ENCODE measurements at regions not wholly inside any gene's neighbourhood (a gene's known extent, or its start where the extent isn't known, plus 50 kb on each side); places are given as distances from the start of the nearest gene placed in this dataset.

GRCh38 chr1:76713535-76713934, 153.7 kb upstream of the ST6GALNAC5 start:
- H3K4me1 ChIP-seq, result no peaks in the 10 kb centered on the region
- no peaks in the 10 kb centered on the region for H3K9me3 ChIP-seq
- no peak for DNase-seq
- TF ChIP-seq, protein P1, sequence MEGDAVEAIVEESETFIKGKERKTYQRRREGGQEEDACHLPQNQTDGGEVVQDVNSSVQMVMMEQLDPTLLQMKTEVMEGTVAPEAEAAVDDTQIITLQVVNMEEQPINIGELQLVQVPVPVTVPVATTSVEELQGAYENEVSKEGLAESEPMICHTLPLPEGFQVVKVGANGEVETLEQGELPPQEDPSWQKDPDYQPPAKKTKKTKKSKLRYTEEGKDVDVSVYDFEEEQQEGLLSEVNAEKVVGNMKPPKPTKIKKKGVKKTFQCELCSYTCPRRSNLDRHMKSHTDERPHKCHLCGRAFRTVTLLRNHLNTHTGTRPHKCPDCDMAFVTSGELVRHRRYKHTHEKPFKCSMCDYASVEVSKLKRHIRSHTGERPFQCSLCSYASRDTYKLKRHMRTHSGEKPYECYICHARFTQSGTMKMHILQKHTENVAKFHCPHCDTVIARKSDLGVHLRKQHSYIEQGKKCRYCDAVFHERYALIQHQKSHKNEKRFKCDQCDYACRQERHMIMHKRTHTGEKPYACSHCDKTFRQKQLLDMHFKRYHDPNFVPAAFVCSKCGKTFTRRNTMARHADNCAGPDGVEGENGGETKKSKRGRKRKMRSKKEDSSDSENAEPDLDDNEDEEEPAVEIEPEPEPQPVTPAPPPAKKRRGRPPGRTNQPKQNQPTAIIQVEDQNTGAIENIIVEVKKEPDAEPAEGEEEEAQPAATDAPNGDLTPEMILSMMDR (IDR thresholded peaks at IDR 0.05; ENCODE audit: low read depth, low read length), result no peak
- H3K36me3 ChIP-seq, result no peaks in the 10 kb centered on the region
- H3K4me3 ChIP-seq (ENCODE audit: low read depth, low read length), result no peak overlapping the region
- H3K27me3 ChIP-seq, result no peaks in the 10 kb centered on the region

DNA sequence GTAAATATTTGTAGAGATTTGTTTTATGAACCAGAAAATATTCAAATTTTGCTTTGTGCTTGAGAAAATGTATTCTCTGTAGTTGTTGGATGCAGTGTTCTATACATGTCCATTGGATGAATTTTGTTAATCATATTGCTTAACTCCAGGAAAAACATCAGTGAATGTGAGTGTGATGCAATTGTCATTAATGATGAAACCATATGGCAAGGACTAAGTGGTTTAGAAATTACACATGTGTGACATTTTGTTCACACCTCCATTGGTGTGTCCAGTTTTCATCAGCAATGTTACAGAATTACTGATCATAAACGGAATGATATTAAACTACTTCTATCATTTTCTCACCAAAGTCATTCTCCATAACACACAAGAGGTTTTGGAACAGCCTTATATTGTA, 151.8 kb upstream of the ST6GALNAC5 start:
- H3K27me3 ChIP-seq, result no peaks in the 10 kb centered on the region
- no peak for DNase-seq
- TF ChIP-seq, protein P1 (IDR thresholded peaks at IDR 0.05; ENCODE audit: low read depth, low read length), result no peak
- no peaks in the 10 kb centered on the region for H3K4me1 ChIP-seq
- no peaks in the 10 kb centered on the region for H3K36me3 ChIP-seq
- H3K9me3 ChIP-seq, result no peaks in the 10 kb centered on the region
- H3K4me3 ChIP-seq (ENCODE audit: low read depth, low read length), result no peak overlapping the region

DNA sequence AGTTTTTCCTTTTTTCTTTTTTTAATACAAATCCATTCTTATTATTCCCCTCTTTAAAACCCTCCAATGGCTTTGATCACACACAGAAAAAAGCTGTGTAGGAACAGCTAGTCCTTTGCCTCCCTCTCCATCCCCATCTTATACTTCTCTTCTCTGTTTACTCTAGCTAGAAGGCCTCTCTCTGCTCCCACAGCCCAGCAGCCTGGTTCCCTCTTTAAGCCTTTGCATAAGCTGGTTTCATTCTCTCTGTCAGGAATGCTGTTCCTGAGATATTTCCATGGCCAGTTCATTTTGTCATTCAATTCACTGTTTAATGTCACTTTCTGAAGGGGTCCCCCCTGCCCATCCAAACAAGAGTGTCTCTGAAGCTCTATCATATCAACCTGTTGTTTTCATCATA, 143.3 kb upstream of the ST6GALNAC5 start:
- no peaks in the 10 kb centered on the region for H3K9me3 ChIP-seq
- no peaks in the 10 kb centered on the region for H3K36me3 ChIP-seq
- no peaks in the 10 kb centered on the region for H3K4me1 ChIP-seq
- H3K4me3 ChIP-seq (ENCODE audit: low read depth, low read length), result no peak overlapping the region
- TF ChIP-seq, protein P1 (IDR thresholded peaks at IDR 0.05; ENCODE audit: low read depth, low read length), result no peak
- H3K27me3 ChIP-seq, result no peaks in the 10 kb centered on the region
- DNase-seq, result no peak

- DNase-seq, result no peak
- H3K36me3 ChIP-seq, result no peaks in the 10 kb centered on the region
- no peaks in the 10 kb centered on the region for H3K9me3 ChIP-seq
- no peaks in the 10 kb centered on the region for H3K27me3 ChIP-seq
- TF ChIP-seq, protein P1 (IDR thresholded peaks at IDR 0.05; ENCODE audit: low read depth, low read length), result no peak
- no peaks in the 10 kb centered on the region for H3K4me1 ChIP-seq
- no peak overlapping the region for H3K4me3 ChIP-seq (ENCODE audit: low read depth, low read length)
These were observed 142.5 kb upstream of the ST6GALNAC5 start for GRCh38 chr1:76724816-76725215.

DNA sequence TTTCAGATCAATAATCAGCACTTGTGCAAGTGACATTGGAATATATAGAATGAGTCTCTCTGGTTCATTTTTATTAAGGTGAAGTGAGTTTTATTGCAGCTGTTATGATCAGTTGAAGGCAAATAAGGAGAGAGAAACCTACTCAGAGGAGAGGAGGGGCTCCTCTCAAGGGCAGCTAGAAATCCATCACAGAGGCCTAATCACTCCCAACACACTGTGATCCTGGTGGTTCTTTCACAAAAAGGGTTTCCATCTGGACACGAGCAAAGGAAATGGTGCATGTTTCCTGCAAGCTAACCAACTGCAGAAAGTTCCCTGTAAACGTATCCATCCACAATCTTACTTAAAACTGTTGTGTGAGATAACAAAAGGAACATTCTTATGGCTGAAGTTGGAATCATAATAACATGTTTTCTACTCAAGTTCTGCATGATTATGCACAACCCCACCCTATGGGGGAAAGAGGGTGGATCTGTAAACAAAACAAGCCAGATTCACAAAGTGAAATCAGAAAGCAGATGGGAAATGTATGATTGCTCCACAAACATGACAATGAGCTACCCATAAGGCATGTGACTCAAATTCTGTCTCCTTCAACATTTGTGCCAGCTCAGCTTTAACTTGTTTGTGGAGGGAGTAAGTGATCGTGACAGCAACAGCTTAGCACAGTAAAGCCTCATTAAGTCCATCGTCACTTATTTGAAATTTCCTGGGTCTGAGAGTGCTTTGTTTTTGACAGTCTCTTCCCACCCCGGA, 141.2 kb upstream of the ST6GALNAC5 start:
- Histone ChIP-seq H3K27me3 (no peaks in the 10 kb centered on the region), H3K4me3 (ENCODE audit: low read depth, low read length) (no peak overlapping the region), H3K9me3 (no peaks in the 10 kb centered on the region), H3K36me3 (no peaks in the 10 kb centered on the region), H3K4me1 (no peaks in the 10 kb centered on the region)
- no peak for DNase-seq
- TF ChIP-seq, protein P1 (IDR thresholded peaks at IDR 0.05; ENCODE audit: low read depth, low read length), result no peak

- Histone ChIP-seq H3K9me3 (no peaks in the 10 kb centered on the region), H3K4me3 (ENCODE audit: low read depth, low read length) (no peak overlapping the region), H3K36me3 (no peaks in the 10 kb centered on the region), H3K4me1 (no peaks in the 10 kb centered on the region), H3K27me3 (no peaks in the 10 kb centered on the region)
- TF ChIP-seq, protein P1 (IDR thresholded peaks at IDR 0.05; ENCODE audit: low read depth, low read length), result no peak
- no peak for DNase-seq
These were observed 139.8 kb upstream of the ST6GALNAC5 start for GRCh38 chr1:76727520-76727919.
